ENCODE measurements at regions not wholly inside any gene's neighbourhood (a gene's known extent, or its start where the extent isn't known, plus 50 kb on each side); places are given as distances from the start of the nearest gene placed in this dataset.

DNA sequence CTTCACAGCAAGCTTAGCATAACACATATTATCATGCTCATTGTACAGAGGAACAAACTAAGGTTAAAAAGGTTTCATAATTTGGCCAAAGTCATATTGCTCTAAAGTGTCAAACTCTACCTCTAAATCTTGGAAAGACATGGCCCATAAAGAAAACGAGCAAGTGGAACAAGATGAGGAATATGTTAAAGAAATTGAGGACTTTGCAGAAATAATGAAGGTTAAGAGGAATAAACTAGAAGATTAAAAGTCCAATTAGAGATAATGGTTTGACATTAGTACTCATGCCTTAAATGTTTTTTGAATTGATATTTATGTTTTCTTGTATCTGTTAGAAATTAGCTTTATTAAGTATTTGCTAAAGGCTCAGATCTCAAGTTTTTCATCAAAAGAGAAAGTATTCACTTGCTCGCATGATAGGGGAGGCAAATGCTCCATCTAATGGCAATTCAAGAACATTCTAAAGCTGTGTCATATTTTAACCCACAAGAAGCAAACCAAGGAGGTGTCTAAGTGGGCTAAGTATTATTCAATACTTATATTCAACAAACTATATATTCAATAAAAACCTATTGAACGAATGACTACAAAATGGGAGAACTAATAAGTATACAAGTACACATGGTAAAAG is 192.9 kb upstream of the SPTLC3 start:
- no peaks in the 10 kb centered on the region for H3F3A ChIP-seq (ENCODE audit: insufficient read depth, low read length)
- no peaks in the 10 kb centered on the region for H3K9me2 ChIP-seq (ENCODE audit: low read depth, low read length)
- no peak overlapping the region for H2AFZ ChIP-seq (ENCODE audit: low read length)
- H3K9me3 ChIP-seq (ENCODE audit: low read length): no peaks in the 10 kb centered on the region
- no peaks in the 10 kb centered on the region for H3K4me1 ChIP-seq (ENCODE audit: insufficient read depth, low read length, severe bottlenecking)
- H3K4me3 ChIP-seq (ENCODE audit: low read depth, low read length, poor library complexity, severe bottlenecking): no peak overlapping the region
- no peaks in the 10 kb centered on the region for H4K20me1 ChIP-seq (ENCODE audit: insufficient read depth, low read length)
- no peak for TF ChIP-seq EZH2 (IDR thresholded peaks at IDR 0.05; ENCODE audit: borderline replicate concordance, low read length)
- TF ChIP-seq, protein P1, sequence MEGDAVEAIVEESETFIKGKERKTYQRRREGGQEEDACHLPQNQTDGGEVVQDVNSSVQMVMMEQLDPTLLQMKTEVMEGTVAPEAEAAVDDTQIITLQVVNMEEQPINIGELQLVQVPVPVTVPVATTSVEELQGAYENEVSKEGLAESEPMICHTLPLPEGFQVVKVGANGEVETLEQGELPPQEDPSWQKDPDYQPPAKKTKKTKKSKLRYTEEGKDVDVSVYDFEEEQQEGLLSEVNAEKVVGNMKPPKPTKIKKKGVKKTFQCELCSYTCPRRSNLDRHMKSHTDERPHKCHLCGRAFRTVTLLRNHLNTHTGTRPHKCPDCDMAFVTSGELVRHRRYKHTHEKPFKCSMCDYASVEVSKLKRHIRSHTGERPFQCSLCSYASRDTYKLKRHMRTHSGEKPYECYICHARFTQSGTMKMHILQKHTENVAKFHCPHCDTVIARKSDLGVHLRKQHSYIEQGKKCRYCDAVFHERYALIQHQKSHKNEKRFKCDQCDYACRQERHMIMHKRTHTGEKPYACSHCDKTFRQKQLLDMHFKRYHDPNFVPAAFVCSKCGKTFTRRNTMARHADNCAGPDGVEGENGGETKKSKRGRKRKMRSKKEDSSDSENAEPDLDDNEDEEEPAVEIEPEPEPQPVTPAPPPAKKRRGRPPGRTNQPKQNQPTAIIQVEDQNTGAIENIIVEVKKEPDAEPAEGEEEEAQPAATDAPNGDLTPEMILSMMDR (IDR thresholded peaks at IDR 0.05; ENCODE audit: low read length): no peak
- no peak overlapping the region for H3K27ac ChIP-seq (ENCODE audit: low read depth, low read length, poor library complexity, severe bottlenecking)
- no peak overlapping the region for H3K4me2 ChIP-seq (ENCODE audit: low read length)
- no peaks in the 10 kb centered on the region for H3K36me3 ChIP-seq (ENCODE audit: insufficient read depth, low read length)
- H3K9ac ChIP-seq (ENCODE audit: low read length): no peak overlapping the region
- no peaks in the 10 kb centered on the region for H3K79me2 ChIP-seq (ENCODE audit: insufficient read depth, low read length)
- H3K27me3 ChIP-seq (ENCODE audit: insufficient read depth, low read length): no peaks in the 10 kb centered on the region

DNA sequence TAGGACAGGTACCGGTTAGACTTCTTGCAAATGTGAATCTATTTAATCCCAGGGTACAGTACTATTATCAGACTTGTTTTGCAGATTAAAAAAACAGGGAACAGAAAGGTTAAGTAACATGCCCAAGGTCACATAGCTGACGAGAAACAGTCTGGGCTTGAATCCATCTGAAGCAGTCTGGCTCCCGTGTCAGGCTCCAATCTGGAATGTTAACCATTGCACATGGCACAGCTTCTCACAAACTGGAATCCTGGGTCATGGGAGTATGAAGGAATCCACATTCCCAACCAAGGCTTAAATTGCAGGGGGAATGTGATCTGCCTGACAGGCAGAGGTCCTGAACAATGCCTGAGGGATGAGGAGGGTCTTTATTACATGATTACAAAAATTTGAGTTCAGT is 187.5 kb upstream of the SPTLC3 start:
- no peak overlapping the region for H3K27ac ChIP-seq (ENCODE audit: low read depth, low read length, poor library complexity, severe bottlenecking)
- no peak overlapping the region for H3K4me2 ChIP-seq (ENCODE audit: low read length)
- no peak overlapping the region for H3K9ac ChIP-seq (ENCODE audit: low read length)
- no peaks in the 10 kb centered on the region for H3K9me3 ChIP-seq (ENCODE audit: low read length)
- no peaks in the 10 kb centered on the region for H3K4me1 ChIP-seq (ENCODE audit: insufficient read depth, low read length, severe bottlenecking)
- H2AFZ ChIP-seq (ENCODE audit: low read length): no peak overlapping the region
- no peaks in the 10 kb centered on the region for H3K36me3 ChIP-seq (ENCODE audit: insufficient read depth, low read length)
- TF ChIP-seq, protein P1 (IDR thresholded peaks at IDR 0.05; ENCODE audit: low read length): no peak
- TF ChIP-seq EZH2 (IDR thresholded peaks at IDR 0.05; ENCODE audit: borderline replicate concordance, low read length): no peak
- H3F3A ChIP-seq (ENCODE audit: insufficient read depth, low read length): no peaks in the 10 kb centered on the region
- H3K4me3 ChIP-seq (ENCODE audit: low read depth, low read length, poor library complexity, severe bottlenecking): no peak overlapping the region
- no peaks in the 10 kb centered on the region for H3K79me2 ChIP-seq (ENCODE audit: insufficient read depth, low read length)
- no peaks in the 10 kb centered on the region for H4K20me1 ChIP-seq (ENCODE audit: insufficient read depth, low read length)
- H3K9me2 ChIP-seq (ENCODE audit: low read depth, low read length): no peaks in the 10 kb centered on the region
- H3K27me3 ChIP-seq (ENCODE audit: insufficient read depth, low read length): no peaks in the 10 kb centered on the region

DNA sequence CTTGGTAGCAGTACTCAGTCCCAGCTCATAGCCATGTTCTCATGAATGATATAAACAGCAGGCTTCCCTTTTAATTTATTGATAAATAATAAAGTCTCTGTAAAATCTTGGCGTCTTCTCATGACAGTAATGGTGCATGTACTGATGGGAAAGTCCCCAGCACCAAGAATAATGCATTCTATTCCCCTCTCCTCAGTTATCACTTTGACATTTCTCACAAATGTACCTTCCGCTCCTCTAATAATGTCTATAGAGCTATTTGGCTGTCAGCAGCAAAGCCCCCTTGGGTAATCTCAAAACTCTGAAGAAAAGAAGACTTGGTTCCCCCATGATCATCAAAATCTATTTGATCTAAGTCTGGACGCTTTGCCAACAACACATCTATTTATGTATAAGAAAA is 185.0 kb upstream of the SPTLC3 start:
- TF ChIP-seq, protein P1 (IDR thresholded peaks at IDR 0.05; ENCODE audit: low read length): no peak
- TF ChIP-seq EZH2 (IDR thresholded peaks at IDR 0.05; ENCODE audit: borderline replicate concordance, low read length): no peak
- no peaks in the 10 kb centered on the region for H3K36me3 ChIP-seq (ENCODE audit: insufficient read depth, low read length)
- no peak overlapping the region for H2AFZ ChIP-seq (ENCODE audit: low read length)
- H4K20me1 ChIP-seq (ENCODE audit: insufficient read depth, low read length): no peaks in the 10 kb centered on the region
- no peak overlapping the region for H3K27ac ChIP-seq (ENCODE audit: low read depth, low read length, poor library complexity, severe bottlenecking)
- no peaks in the 10 kb centered on the region for H3K79me2 ChIP-seq (ENCODE audit: insufficient read depth, low read length)
- H3K4me3 ChIP-seq (ENCODE audit: low read depth, low read length, poor library complexity, severe bottlenecking): no peak overlapping the region
- no peak overlapping the region for H3K9ac ChIP-seq (ENCODE audit: low read length)
- no peaks in the 10 kb centered on the region for H3K9me2 ChIP-seq (ENCODE audit: low read depth, low read length)
- H3K27me3 ChIP-seq (ENCODE audit: insufficient read depth, low read length): no peaks in the 10 kb centered on the region
- H3K9me3 ChIP-seq (ENCODE audit: low read length): no peaks in the 10 kb centered on the region
- no peak overlapping the region for H3K4me2 ChIP-seq (ENCODE audit: low read length)
- H3K4me1 ChIP-seq (ENCODE audit: insufficient read depth, low read length, severe bottlenecking): no peaks in the 10 kb centered on the region
- no peaks in the 10 kb centered on the region for H3F3A ChIP-seq (ENCODE audit: insufficient read depth, low read length)
